Osteocyte (in vitro differentiated cells): ENCODE measurements at regions not wholly inside any gene's neighbourhood (a gene's known extent, or its start where the extent isn't known, plus 50 kb on each side); places are given as distances from the start of the nearest gene placed in this dataset.
"Not testable (repeated sequence)": the region's sequence is repeated elsewhere in the genome, so short reads cannot be mapped to it uniquely, and the experiment has no call there.

ENCODE experiments used
- DNase-seq: peaks from one replicate; pipeline ENCODE4 v3.0.0; 2021; ENCODE audit warnings: mixed read lengths; ENCODE audit not compliant: unreplicated experiment; ENCODE audit errors: extremely low spot score
- H3K27ac Mint-ChIP-seq: one replicate; pipeline ENCODE4 v1.8.0; 2021; ENCODE audit warnings: mild to moderate bottlenecking, mixed read lengths; ENCODE audit not compliant: unreplicated experiment
- H3K27me3 Mint-ChIP-seq: one replicate; pipeline ENCODE4 v1.8.0; 2021; ENCODE audit warnings: mixed read lengths; ENCODE audit not compliant: unreplicated experiment
- H3K36me3 Mint-ChIP-seq: one replicate; pipeline ENCODE4 v1.8.0; 2021; ENCODE audit warnings: mixed read lengths; ENCODE audit not compliant: unreplicated experiment
- H3K4me1 Mint-ChIP-seq: one replicate; pipeline ENCODE4 v1.8.0; 2021; ENCODE audit warnings: mixed read lengths; ENCODE audit not compliant: unreplicated experiment
- H3K4me3 Mint-ChIP-seq: one replicate; pipeline ENCODE4 v1.8.0; 2021; ENCODE audit warnings: mild to moderate bottlenecking, moderate library complexity, mixed read lengths; ENCODE audit not compliant: unreplicated experiment
- H3K9me3 Mint-ChIP-seq: one replicate; pipeline ENCODE4 v1.8.0; 2021; ENCODE audit warnings: mixed read lengths; ENCODE audit not compliant: unreplicated experiment

DNA sequence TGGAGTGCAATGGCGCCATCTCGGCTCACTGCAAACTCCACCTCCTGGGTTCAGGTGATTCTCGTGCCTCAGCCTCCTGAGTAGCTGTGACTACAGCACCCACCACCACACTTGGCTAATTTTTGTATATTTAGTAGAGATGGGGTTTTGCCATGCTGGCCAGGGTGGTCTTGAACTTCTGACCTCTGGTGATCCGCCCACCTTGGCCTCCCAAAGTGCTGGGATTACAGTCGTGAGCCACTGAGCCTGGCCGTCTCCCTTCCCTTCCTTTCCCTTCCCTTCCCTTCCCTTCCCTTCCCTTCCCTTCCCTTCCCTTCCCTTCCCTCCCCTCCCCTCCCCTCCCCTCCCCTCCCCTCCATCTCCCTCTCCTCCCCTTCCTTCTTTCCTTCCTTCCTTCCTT is 248.9 kb downstream of the NPIPA7 start:
- not testable (repeated sequence) for H3K36me3 Mint-ChIP-seq, DNase-seq, H3K9me3 Mint-ChIP-seq, H3K4me3 Mint-ChIP-seq, H3K4me1 Mint-ChIP-seq, H3K27me3 Mint-ChIP-seq, H3K27ac Mint-ChIP-seq

DNA sequence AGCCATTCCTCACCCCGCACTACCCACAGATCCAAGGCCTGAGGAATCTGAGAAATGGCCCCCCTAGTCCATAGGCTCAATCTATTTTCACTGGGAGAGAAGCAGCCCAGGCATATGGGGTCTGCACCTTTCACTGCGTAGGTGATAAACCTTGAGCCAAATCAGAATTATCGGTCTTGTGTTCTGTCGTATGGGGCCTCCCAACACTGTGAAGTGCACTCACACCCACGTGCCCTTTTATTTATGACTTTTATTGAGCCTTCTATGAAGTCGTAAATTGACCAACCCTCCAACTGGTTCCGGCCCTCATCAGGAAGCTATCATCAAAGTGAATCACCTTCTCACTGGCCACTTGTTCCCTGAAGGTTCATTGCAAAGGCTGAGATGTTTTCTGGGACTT is 259.3 kb downstream of the NPIPA7 start:
- H3K4me3 Mint-ChIP-seq, DNase-seq, H3K36me3 Mint-ChIP-seq, H3K27ac Mint-ChIP-seq, H3K9me3 Mint-ChIP-seq, H3K27me3 Mint-ChIP-seq, H3K4me1 Mint-ChIP-seq: not testable (repeated sequence)

DNA sequence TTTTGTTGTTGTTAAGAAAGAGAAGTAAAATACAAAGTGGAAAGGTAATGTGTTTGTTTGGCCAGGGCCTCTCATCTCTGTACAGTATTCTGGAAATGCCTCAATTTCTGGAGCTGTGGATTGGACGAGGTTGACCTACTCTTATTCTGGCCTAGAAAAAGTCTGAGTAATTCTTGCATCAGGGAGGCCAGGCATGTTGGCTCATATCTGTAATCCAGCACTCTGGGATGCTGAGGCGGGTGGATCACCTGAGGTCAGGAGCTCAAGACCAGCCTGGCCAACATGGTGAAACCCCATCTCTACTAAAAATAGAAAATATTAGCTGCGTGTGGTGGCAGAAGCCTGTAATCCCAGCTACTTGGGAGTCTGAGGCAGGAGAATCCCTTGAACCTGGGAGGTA is 259.8 kb downstream of the NPIPA7 start:
- DNase-seq, H3K4me1 Mint-ChIP-seq, H3K36me3 Mint-ChIP-seq, H3K4me3 Mint-ChIP-seq, H3K27me3 Mint-ChIP-seq, H3K27ac Mint-ChIP-seq, H3K9me3 Mint-ChIP-seq: not testable (repeated sequence)

DNA sequence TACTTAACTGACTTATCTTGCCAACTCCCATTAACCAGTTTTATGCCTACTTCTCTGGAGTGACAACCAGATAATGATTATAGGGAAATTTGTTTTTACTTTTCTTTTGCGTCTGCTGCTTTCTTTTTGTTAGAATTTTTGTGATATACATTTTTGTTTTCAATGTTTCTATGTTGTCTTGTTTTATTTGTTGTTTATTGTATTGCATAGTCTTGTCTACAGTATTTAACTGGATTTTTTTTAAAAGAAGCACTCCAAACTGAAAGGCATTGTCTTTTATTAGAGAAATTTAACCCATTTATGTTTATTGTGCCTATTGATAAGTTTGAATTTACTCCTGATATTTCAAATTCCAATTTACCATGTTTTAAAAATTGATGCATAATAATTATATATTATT is 264.9 kb downstream of the NPIPA7 start:
- not testable (repeated sequence) for H3K9me3 Mint-ChIP-seq, H3K27me3 Mint-ChIP-seq, H3K27ac Mint-ChIP-seq, H3K4me3 Mint-ChIP-seq, H3K36me3 Mint-ChIP-seq, H3K4me1 Mint-ChIP-seq, DNase-seq

DNA sequence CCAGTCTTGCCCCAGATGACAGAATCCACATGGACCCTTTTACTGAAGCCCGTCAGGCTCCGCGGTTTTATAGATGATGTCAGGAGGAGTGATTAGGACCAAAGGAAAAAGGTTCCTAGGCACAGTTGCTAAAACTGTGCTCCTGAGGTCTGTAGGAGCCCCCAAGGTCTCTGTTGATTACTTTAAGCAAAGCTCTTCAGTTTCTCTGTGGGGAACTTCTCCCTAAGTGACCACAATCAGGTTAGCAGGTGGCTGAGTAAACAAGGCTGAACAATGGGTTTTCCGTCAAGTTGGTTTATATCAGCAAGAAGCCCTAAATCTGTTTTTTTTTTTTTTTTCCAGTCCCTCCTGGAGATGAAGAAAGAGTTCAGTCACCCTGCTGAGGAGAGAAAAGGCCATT is 269.1 kb downstream of the NPIPA7 start:
- H3K4me1 Mint-ChIP-seq, H3K27ac Mint-ChIP-seq, H3K27me3 Mint-ChIP-seq, H3K9me3 Mint-ChIP-seq, H3K4me3 Mint-ChIP-seq, H3K36me3 Mint-ChIP-seq, DNase-seq: not testable (repeated sequence)

DNA sequence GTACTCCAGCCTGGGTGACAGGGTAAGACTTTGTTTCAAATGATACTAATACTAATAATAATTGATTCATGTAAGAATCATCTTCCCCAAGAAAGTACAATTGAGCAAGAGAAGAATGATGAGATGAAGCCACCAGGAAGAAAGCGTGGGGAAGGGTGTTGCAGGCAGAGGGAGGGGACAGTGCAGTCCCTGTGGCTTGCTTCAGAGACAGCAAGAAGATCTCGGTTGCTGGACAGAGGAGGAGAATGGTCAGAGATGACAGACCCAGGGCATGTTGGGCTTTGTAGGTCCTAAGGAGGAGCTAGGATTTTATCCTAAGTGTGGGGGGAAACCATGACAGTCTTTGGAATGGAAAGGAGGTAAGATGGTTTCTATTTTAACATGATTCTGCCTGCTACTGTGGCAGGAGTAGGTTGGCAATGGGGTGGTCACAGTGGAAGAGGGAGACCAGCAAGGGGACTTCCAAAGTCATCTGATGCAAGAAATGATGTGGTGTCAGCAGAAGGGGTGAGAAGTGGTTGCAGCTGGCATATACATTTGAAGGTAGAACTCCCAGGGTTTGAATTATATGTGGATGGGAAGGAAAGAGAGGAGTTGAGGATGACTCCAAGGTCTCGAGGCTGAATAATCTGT is 293.4 kb downstream of the NPIPA7 start:
- not testable (repeated sequence) for H3K4me3 Mint-ChIP-seq, H3K9me3 Mint-ChIP-seq, H3K27me3 Mint-ChIP-seq, H3K4me1 Mint-ChIP-seq, DNase-seq, H3K36me3 Mint-ChIP-seq, H3K27ac Mint-ChIP-seq

DNA sequence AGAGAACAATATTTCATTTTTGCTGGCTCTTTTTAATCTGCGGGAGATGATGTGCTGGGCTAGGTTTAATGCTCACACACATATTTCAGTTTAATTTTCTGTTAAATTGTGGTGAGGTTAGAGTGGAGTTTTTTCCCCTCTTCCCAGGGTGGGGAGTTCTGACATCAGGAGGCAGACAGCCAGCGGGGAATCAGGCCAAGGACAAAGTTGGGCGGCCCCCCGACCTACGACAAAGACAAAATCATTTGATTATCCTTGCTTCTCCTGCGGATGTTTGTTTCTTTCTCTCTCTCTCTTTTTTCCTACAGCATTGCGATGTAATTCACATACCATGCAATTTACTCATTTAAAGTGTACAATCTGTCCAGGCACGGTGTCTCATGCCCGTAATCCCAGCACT is 295.9 kb downstream of the NPIPA7 start:
- not testable (repeated sequence) for DNase-seq, H3K36me3 Mint-ChIP-seq, H3K27me3 Mint-ChIP-seq, H3K4me3 Mint-ChIP-seq, H3K27ac Mint-ChIP-seq, H3K9me3 Mint-ChIP-seq, H3K4me1 Mint-ChIP-seq

DNA sequence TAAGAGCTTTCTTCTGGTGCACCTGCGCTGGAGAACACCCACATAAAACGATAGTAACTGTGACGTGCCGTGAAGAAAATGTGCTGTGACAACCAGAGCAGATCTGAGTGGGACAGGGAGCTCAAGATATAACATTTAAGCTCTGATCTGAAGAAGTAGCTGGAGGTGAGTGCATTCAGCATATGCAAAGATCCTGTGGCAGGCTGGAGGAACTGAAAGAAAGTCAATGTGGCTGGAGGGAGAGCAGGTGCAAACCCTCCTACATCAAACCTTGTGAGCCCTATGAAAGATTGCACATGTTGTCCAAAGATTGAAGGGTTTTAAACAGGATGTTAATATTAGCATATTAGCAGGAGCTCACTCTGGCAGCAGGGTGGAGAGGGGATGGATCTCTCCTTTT is 342.9 kb downstream of the NPIPA7 start:
- DNase-seq, H3K36me3 Mint-ChIP-seq, H3K27me3 Mint-ChIP-seq, H3K9me3 Mint-ChIP-seq, H3K4me3 Mint-ChIP-seq, H3K4me1 Mint-ChIP-seq, H3K27ac Mint-ChIP-seq: not testable (repeated sequence)

DNA sequence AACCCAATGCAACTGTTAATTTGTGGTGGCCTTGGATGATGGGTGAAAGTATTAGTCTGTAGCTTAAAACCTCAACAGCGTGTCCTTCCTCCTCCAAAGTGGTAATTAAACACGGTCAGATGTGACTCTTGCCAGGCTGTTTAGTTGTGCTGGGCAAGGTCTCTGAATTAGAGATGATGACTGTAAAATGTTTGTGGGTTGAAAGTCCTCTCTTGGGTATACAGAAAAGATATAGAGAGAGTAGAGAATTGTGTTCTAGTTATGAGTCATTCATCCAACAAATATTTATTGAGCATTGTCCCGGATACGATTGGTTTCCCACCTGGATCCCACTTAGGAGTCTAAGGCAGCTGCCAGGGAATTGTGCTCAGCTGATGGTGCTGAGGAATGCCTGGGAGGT is 343.7 kb downstream of the NPIPA7 start:
- not testable (repeated sequence) for H3K9me3 Mint-ChIP-seq, H3K27me3 Mint-ChIP-seq, H3K4me1 Mint-ChIP-seq, H3K4me3 Mint-ChIP-seq, DNase-seq, H3K27ac Mint-ChIP-seq, H3K36me3 Mint-ChIP-seq

DNA sequence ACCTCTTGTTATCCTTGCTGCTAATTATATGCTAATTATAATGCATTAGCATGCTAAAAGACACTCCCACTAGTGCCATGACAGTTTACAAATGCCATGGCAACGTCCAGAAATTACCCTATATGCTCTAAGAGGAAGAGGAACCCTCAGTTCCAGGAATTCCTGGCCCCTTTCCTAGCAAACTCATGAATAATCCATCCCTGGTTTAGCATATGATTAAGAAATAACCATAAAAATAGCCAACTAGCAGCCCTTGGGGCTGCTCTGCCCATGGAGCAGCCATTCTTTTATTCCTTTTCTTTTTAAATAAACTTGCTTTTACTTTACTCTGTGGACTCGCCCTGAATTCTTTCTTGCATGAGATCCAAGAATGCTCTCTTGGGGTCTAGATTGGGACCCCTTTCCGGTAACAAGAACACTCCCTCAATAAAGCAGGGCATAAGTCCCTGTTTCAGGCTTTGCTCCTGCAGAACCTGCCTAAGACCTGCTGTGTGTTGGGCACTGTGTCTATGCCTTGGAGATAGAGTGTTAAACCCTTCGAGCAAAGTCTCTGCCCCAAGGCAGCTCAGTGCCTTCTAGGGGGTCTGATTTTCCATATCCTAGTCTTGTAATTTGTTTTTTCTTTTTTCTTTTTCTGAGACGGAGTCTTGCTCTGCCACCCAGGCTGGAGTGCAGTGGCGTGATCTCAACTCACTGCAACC is 345.0 kb downstream of the NPIPA7 start:
- H3K4me3 Mint-ChIP-seq, H3K27ac Mint-ChIP-seq, H3K27me3 Mint-ChIP-seq, H3K36me3 Mint-ChIP-seq, H3K9me3 Mint-ChIP-seq, DNase-seq, H3K4me1 Mint-ChIP-seq: not testable (repeated sequence)

DNA sequence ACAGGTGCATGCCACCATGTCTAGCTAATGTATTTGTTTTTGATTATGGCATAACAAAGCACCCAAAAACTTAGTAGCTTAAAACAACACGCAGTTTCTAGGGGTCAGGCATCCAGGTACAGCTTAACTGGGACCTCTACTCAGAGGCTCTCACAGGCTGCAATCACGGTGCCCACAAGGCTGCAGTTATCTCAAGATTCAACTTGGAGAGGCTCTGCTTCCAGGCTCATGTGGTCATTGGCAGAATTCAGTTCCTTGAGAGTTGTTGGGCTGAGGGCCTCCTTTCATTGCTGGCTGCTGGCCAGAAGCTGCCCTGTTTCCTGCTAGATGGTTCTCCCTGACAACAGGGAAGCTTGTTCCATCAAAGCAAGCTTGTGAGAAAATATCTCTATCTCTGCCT is 348.1 kb downstream of the NPIPA7 start:
- H3K27ac Mint-ChIP-seq, H3K4me3 Mint-ChIP-seq, H3K36me3 Mint-ChIP-seq, H3K27me3 Mint-ChIP-seq, H3K4me1 Mint-ChIP-seq, H3K9me3 Mint-ChIP-seq, DNase-seq: not testable (repeated sequence)

DNA sequence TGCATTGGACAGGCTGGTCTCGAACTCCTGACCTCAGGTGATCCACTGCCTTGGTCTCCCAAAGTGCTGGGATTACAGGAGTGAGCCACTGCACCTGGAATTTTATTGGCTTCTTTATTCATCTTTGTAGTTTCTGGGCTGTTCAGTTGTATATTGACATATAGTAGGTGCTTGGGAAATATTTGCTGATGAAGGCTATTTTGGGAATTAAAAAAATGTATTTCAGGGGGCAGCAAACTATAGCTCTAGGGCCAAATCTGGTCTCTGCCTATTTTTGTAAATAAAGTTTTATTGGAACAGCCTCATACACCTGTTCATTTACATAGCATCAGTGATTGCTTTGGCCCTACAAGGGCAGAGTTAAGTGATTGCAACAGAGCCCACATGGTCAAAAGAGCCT is 363.6 kb downstream of the NPIPA7 start:
- H3K9me3 Mint-ChIP-seq, DNase-seq, H3K4me1 Mint-ChIP-seq, H3K27ac Mint-ChIP-seq, H3K36me3 Mint-ChIP-seq, H3K27me3 Mint-ChIP-seq, H3K4me3 Mint-ChIP-seq: not testable (repeated sequence)
